ENCODE measurements at regions not wholly inside any gene's neighbourhood (a gene's known extent, or its start where the extent isn't known, plus 50 kb on each side); places are given as distances from the start of the nearest gene placed in this dataset.

GRCh38 chr7:10739401-10739800 is 234.3 kb upstream of the PHF14 start:
- Histone ChIP-seq H2AFZ (ENCODE audit: low read depth, low read length) (no peak overlapping the region), H3K27me3 (ENCODE audit: low read depth, low read length) (no peaks in the 10 kb centered on the region), H3K4me1 (ENCODE audit: low read length) (no peaks in the 10 kb centered on the region), H4K20me1 (ENCODE audit: insufficient read depth, low read length) (no peaks in the 10 kb centered on the region), H3K36me3 (replicated peaks; ENCODE audit: low read depth, low read length) (no peaks in the 10 kb centered on the region), H3K9me3 (ENCODE audit: insufficient read depth, low read length) (no peaks in the 10 kb centered on the region), H3K27ac (ENCODE audit: low read length) (no peak overlapping the region), H3K4me2 (ENCODE audit: low read length) (no peak overlapping the region), H3K4me3 (ENCODE audit: low read length) (no peak overlapping the region), H3K9ac (ENCODE audit: low read length) (no peak overlapping the region), H3K79me2 (ENCODE audit: low read length) (no peaks in the 10 kb centered on the region)
- TF ChIP-seq EZH2phosphoT487 (IDR thresholded peaks at IDR 0.05; ENCODE audit: low read depth) (no peak), CTCF (IDR thresholded peaks at IDR 0.05; ENCODE audit: low read depth, low read length) (no peak)

GRCh38 chr7:10740805-10741204 is 232.9 kb upstream of the PHF14 start:
- no peaks in the 10 kb centered on the region for H3K4me1 ChIP-seq (ENCODE audit: low read length)

GRCh38 chr7:10756981-10757380 is 216.7 kb upstream of the PHF14 start:
- Histone ChIP-seq H4K20me1 (ENCODE audit: insufficient read depth, low read length) (no peaks in the 10 kb centered on the region), H3K27me3 (ENCODE audit: low read depth, low read length) (no peaks in the 10 kb centered on the region), H3K4me1 (ENCODE audit: low read length) (no peaks in the 10 kb centered on the region), H2AFZ (ENCODE audit: low read depth, low read length) (no peak overlapping the region), H3K27ac (ENCODE audit: low read length) (no peak overlapping the region), H3K9ac (ENCODE audit: low read length) (no peak overlapping the region), H3K4me2 (ENCODE audit: low read length) (no peak overlapping the region), H3K79me2 (ENCODE audit: low read length) (no peaks in the 10 kb centered on the region), H3K9me3 (ENCODE audit: insufficient read depth, low read length) (no peaks in the 10 kb centered on the region), H3K4me3 (ENCODE audit: low read length) (no peak overlapping the region), H3K36me3 (replicated peaks; ENCODE audit: low read depth, low read length) (no peaks in the 10 kb centered on the region)
- TF ChIP-seq EZH2phosphoT487 (IDR thresholded peaks at IDR 0.05; ENCODE audit: low read depth) = no peak
- TF ChIP-seq CTCF (IDR thresholded peaks at IDR 0.05; ENCODE audit: low read depth, low read length) = no peak

More at GRCh38 chr7:10740805-10741204, 232.9 kb upstream of the PHF14 start:
- H3K79me2 ChIP-seq (ENCODE audit: low read length) = no peaks in the 10 kb centered on the region
- no peaks in the 10 kb centered on the region for H3K27me3 ChIP-seq (ENCODE audit: low read depth, low read length)
- no peak overlapping the region for H2AFZ ChIP-seq (ENCODE audit: low read depth, low read length)
- H3K4me2 ChIP-seq (ENCODE audit: low read length) = no peak overlapping the region
- H3K9ac ChIP-seq (ENCODE audit: low read length) = no peak overlapping the region
- no peak overlapping the region for H3K4me3 ChIP-seq (ENCODE audit: low read length)
- H3K9me3 ChIP-seq (ENCODE audit: insufficient read depth, low read length) = no peaks in the 10 kb centered on the region
- no peak for TF ChIP-seq CTCF (IDR thresholded peaks at IDR 0.05; ENCODE audit: low read depth, low read length)
- TF ChIP-seq EZH2phosphoT487 (IDR thresholded peaks at IDR 0.05; ENCODE audit: low read depth) = no peak
- no peaks in the 10 kb centered on the region for H3K36me3 ChIP-seq (replicated peaks; ENCODE audit: low read depth, low read length)
- H3K27ac ChIP-seq (ENCODE audit: low read length) = no peak overlapping the region
- H4K20me1 ChIP-seq (ENCODE audit: insufficient read depth, low read length) = no peaks in the 10 kb centered on the region

- no peak overlapping the region for H3K4me2 ChIP-seq (ENCODE audit: low read length)
- H3K4me1 ChIP-seq (ENCODE audit: low read length) = no peaks in the 10 kb centered on the region
- no peaks in the 10 kb centered on the region for H3K27me3 ChIP-seq (ENCODE audit: low read depth, low read length)
- TF ChIP-seq EZH2phosphoT487 (IDR thresholded peaks at IDR 0.05; ENCODE audit: low read depth) = no peak
- no peak for TF ChIP-seq CTCF (IDR thresholded peaks at IDR 0.05; ENCODE audit: low read depth, low read length)
- no peak overlapping the region for H3K9ac ChIP-seq (ENCODE audit: low read length)
- no peaks in the 10 kb centered on the region for H3K9me3 ChIP-seq (ENCODE audit: insufficient read depth, low read length)
- no peak overlapping the region for H3K4me3 ChIP-seq (ENCODE audit: low read length)
- H4K20me1 ChIP-seq (ENCODE audit: insufficient read depth, low read length) = no peaks in the 10 kb centered on the region
- no peaks in the 10 kb centered on the region for H3K79me2 ChIP-seq (ENCODE audit: low read length)
- H3K27ac ChIP-seq (ENCODE audit: low read length) = no peak overlapping the region
- H2AFZ ChIP-seq (ENCODE audit: low read depth, low read length) = no peak overlapping the region
- no peaks in the 10 kb centered on the region for H3K36me3 ChIP-seq (replicated peaks; ENCODE audit: low read depth, low read length)
Measured at GRCh38 chr7:10759120-10759519, 214.6 kb upstream of the PHF14 start.

Measured in OCI-LY3 (cell line).